HG03064 (cell line): ENCODE measurements at regions not wholly inside any gene's neighbourhood (a gene's known extent, or its start where the extent isn't known, plus 50 kb on each side); places are given as distances from the start of the nearest gene placed in this dataset.

Experiments
- ATAC-seq: cut with Tn5 transposase; IDR thresholded peaks from one replicate; pipeline ENCODE4 v1.9.1; 2021; ENCODE audit warnings: low read depth; ENCODE audit not compliant: unreplicated experiment

DNA sequence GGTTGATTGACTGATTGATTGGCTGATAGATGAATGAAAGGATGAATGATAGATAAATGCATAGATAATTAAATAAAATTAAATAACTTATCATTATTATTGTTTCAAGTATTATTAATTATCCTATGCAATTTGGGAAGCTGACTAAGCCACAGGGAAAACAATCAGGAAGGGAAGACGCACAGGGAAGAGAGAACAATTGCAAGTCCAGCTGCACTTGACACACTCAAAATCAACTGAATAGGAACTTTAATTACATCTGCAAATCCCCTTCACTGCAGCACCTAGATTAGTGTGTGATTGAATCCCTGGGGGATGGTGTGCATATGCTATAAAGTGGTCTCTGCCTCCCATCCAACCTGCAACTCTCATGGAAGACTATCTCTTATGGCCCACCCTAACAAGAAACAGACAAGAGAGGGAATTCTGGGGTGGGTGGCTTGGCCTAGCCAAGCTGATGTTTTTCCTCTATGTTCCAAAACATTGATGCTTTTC, 161.1 kb upstream of the FGGY start:
- no peak for ATAC-seq

DNA sequence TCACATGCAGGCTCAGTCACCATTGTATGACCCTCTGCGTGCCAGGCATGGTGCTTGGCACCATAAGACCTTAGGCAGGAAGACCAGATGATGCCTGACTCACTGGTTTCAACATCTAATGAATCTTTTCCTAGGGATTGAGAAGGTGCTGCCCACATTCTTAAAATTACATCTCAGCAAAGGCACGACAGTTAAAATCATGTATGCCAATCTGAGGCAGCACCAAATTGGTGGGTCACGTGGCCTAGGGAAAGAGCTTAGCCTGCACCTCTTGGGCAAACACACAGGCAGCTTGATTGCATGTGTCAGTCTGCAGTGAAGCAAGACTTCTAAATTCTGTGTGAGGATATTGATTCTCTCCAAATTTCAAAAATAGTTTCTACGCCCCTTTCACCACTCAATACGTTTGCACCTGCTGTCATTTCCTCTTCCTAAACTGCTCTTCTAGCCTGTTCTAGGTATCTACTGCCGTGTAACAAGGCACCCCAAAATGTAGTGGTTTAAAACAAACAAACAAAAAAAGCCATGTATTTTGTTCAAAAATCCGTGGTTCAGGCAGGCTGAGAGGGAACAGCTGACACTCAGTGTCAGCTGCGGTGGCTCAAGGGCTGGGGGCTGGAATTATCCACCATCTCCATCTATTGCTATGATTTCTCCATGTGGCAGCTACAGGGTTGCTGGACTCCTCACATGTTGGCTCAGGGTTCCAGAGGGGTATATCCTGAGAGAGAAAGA, 160.2 kb upstream of the FGGY start:
- ATAC-seq: no peak

DNA sequence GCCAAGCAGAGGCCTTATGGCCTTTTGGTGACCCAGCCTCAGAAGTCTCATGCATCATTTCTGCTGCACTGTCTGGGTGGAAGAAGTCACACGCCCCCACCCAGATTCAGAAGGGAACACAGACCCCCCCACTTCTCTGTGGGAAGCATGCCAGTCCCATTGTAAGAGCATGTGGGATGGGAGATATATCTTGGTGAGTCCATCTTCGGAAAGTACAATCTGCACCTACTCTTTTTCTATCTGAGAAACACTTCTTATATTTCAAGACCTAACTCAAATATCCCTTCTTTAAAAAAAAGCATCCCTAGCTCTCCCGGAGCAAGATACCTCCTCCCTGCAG, 159.6 kb upstream of the FGGY start:
- no peak for ATAC-seq

DNA sequence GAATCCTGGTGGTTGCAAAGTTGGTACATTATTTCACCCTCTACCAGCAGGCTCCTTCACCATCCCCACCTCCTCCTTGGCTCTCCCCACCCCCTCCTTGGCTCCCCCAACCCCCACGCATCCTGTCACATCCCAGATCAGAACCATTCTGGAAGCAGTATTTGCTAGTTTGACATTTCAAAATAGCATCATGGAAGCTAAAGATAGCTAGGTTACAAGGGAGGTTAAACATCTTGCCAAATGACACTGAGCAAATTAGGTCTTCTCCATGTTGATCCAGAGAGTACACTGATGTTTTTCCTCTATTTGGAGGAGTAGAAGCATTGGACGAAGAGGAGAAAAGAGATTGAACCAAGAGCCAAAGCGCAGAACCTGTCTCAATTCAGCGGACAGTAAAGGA, 158.9 kb upstream of the FGGY start:
- ATAC-seq: no peak

DNA sequence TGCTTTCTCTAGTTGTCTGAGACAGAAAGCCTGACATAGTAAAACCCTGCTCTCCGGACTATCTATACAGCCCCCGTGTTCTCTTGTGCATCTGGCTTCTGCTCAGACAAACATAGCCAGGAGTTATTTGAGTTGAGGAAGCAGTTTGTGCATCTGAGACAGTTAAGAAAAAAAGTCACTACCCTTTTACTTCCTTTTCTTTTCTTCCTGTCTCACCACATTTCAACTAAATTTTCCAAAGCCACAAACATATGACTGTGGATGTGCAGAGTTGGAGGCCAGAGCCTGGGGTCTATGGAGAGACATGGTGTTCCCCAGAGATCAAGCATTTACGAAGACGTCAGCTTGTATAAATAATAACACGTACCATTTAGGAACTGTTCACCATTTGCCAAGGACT, 158.5 kb upstream of the FGGY start:
- no peak for ATAC-seq

DNA sequence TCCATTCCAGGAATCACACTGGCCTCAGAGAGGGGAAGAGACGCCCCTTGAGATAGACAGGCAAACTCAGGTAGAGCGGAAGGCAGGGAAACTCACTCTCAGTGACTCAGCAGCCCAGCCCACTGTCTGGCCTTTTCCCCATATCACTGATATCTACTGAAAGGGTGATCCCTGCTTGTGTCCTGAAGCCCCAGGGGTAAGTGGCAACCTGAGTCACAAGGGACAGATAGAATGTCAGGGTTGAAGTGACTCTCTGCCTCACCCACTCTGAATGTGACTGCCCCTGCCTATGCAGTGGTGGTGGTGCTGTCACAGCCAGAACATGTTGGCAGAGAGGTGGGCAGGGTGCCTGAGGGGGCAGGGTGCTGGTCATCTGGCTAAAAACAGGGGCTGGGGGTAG, 157.5 kb upstream of the FGGY start:
- ATAC-seq: no peak

DNA sequence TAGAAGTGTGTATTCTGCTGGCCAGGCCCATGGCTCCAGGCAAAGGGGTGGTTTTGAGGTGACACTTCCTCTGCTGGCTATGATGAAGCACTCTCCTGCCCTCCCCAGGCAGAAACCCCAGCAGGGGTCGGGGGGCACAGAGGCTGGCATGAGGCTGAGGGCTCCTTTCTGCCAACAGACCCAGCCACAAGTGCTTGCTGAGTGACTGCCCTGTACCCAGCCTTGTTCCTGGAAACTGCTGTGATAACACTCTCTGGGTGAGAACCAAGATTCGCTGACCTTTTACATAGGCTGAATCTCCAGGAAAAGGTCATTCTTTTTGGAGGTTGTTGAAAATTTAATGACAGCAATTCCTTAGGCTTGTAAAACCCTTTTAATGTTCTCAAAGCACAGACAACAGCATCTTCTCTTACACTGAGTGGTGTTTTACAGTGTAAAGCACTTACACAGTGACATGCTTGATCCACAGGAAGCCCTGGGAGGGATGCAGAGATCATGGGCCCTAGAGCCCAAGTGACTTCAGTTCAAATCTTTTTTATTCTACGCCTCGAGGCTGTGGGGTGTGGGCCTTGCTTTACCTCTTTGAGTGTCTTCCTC, 155.5 kb upstream of the FGGY start:
- ATAC-seq: no peak

DNA sequence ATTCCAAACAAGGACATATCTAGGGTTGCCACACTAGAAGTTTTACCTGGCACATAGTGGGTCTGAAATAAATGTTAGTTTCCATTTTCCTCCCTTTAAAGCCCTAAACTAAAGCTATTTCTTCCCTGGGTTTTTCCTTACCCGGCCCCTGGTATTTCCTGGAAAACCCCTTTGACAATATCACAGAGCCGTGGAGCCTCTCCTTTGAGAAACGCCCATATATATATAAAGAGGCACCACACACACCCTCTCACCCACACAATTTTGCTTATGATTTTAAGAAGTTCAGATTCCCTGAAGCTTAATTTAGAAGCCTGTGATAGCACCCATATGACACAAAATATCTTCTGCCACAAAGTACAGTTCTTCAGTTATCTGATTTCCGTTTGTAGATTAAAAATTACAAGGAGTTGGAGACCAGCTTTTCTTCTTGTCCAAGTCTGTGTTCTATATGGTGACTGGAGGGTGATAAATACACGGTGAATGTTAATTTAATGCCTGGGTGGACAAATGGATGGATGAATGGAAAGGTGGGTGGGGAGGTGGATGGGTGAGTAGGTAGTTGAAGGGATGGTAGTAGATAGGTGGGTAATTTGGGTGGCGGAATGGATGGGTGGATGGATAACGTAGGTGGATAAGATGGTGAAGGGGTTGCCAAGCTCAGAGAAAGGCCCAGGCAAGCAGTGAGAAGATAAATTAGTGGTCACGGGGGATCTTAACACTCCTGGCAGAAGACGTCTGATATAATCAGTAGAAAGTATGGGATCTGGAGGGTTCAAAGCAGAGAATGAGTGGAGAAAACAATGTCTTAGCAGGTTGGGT, 154.4 kb upstream of the FGGY start:
- no peak for ATAC-seq

DNA sequence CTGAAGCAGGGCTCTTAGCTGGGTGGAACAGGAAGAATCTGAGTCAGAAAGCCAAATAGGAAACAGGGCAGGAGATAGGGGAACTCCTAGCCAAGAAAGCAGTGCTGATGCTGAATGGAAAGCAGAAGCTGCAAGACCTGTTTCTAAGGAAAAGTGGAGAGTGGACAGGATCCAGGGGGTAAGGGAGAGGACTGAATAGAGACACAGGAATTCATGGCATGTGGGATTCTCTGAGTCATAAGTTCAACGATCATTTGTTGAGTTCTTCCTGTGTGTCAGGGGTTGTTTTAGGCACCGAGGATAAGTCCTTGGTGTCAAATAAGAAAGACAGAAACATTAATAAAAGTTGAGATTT, 153.8 kb upstream of the FGGY start:
- no peak for ATAC-seq

DNA sequence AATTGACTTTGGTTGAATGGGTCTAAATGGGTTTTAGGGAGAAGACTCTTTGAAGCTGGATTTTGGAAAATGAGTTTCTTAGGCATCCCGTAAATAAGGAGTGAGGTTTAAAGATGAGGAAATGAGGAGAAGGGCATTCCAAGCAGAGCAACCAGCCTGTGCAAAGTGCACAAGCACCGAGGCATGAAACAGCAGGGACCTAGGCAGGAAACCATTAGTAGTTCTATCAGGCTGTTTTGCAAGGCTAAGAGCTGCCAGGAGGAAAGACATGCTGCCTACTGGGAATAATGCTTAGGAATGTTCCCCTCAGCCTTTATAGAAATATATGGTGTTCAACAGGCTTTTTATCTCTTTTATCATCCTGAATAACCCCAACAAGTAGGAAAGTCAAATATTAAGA, 153.1 kb upstream of the FGGY start:
- no peak for ATAC-seq

DNA sequence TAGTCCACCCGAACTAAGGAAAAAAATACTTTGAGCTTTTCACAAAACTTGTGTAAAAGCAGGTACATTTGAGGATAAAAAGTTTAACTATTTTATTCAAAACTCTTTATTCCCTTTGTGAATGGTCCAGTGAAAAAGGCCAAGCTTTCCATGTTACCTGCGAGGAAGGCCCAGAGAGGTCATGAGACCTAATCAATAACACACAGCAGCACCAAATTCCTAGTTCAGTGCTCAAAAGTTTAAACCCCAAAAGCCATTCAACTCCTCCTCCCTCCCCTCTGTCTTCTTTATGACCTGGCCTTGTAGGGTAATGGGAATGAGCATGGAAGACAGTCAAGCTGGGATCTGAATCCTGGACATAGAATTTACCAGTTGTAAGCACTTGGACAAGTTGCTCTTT, 151.9 kb upstream of the FGGY start:
- ATAC-seq: no peak

DNA sequence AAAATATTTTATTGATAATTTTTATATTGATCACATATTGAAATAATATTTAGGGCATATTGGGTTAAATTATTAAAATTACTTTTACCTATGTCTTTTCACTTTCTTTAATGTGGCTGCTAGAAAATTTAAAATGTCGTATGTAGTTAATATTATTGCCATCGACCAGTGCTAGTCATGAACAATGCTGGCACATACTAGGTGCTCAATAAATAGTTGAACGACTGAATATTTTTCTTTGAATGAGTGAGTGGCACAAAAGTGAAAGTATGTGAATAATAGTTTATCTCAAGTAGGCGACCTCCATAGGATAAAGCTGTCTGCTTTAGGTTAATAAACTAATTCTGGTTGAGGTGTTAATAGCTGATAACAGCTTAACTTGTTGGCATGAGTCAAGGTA, 150.8 kb upstream of the FGGY start:
- no peak for ATAC-seq

DNA sequence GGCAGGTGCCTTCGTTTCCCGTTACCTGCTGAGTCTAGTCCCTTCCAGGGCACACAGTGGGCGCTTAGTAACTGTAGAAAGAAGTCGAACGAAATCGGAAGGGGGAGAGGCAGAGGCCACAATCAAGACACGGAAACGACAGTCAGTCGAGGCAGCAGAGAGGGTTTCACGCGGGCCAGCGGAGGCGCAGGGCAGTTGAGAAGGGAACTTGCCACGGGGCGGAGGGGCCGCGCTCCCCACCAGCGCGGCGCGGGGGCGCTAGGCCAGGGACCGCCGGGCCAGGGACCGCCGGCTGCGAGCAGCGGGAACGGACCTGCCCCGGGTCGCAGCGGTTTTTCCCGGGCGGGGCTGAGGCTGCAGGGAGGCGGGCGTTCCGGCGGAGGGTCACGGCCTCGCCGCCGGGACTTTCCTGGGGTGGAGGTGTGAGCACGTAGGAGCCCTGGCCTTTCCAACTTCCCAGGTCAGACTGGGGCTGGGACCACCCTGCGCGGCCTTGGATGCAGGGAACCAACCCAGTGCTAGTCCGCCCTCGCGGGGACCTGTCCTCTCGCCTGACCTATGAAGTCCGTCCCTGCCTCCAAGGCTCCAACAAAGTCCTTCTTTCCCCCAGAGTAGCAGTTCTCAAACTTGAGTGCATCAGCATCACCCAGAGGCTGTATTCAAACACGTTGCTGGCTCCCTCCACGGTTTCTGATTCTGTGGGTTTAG, 150.1 kb upstream of the FGGY start:
- ATAC-seq: peak; percentile 39

DNA sequence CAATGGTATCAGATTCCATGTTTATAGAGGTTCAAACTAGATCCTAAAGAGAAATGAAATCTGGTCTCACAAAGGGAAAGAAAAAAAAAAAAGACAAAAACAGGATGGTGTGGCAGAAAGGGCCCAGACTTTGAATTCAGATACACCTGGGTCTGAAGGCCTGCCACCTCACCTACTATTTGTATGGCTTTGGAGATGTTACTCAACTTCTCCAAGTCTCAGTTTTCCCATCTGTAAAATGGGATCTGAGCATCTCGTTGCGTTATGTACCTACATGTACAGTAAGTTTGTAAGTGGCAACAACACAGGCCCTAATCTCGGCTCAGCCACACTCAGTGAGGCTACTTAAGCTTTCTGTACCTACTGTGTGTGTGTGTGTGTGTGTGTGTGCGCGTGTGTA, 147.5 kb upstream of the FGGY start:
- ATAC-seq: no peak

DNA sequence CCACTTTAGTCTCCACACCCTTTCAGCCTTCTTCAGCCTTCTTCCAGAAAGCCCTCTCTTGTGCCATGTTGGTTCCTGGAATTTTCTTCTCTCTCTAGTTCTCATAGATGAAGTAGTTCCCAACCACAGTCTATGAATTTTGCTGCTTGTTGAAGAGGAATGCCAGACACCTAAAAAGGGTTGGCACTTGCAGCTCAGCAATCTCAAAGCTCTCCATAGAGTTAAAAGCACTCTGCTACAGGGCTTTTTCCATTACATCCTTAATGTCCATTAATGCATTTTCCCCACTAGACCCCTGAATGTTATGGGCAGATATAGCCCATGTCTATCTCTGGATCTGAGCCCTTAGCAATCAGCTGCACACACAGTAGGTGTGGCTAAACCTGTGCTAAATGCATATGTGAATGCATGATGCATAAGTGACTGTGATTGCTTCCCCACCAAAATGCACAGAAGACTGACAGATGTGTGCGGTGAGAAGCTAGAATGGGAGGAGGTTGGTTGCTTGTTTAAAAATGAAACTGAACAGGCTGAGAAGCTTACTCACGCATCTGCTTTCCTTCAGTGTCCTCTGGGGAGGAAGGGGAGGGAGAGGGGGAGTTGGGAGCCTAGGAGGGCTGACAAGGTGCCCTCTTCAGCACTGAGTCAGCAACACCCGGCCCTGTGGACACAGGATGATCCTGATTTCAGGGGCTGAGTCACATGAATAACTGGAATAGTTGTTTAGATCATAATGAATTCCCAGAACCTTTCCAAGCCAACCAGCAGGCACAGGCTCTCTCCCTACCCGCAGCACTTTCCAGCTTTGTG, 146.1 kb upstream of the FGGY start:
- peak; percentile 69 for ATAC-seq

DNA sequence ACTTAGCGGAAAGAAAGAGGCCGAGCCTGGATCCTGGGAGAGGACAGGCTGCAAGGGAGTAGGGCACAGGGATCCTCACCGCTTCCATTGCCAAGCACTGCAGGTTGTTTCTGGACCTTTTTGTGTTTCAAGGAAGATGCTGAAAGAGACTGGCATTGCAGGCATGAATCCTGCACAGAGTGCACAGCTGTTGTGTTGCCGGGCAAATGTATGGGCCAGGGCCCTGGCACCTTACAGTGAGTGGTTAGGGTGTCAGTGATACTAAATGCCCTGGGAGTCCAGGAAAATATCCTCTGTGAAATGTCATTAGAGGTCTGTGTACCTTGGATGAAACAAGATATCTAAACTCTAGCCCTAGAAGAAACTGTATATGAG, 145.5 kb upstream of the FGGY start:
- no peak for ATAC-seq

DNA sequence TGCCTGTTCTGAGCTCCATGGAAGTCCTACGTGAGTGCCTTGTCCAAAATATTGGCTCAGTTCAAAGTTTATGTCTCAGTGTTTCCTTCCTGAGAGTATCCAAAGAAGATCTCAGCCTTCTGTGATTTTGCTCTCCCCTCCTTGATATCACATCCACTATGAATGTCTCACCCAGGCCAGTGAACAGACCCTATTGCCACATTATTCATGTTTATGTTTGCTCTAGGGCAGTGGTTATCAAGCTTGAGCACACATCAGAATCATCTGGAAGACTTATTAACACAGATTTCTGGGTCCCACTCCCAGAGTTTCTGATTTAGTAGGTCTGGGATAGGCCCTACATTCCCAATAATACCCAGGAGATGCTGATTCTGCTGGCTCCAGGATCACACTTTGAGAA, 145.0 kb upstream of the FGGY start:
- no peak for ATAC-seq

DNA sequence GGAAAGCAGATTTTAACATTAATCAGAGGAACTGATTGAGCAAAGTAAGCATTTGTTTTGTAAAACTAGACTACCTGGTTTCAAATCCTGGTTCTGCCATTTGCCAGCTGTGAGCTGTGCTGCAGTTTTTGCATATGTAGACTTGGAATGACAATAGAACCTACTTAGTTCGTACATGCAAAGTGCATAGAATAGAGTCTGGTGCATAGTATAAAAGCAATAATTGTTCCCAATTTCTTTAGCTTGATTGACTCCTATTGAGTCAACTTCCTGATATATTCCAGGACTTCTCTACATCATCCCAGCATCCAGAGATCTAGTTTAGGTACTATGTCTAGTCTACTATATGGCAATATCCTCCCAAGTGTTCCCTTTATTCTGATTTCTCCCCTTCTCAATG, 144.4 kb upstream of the FGGY start:
- no peak for ATAC-seq

DNA sequence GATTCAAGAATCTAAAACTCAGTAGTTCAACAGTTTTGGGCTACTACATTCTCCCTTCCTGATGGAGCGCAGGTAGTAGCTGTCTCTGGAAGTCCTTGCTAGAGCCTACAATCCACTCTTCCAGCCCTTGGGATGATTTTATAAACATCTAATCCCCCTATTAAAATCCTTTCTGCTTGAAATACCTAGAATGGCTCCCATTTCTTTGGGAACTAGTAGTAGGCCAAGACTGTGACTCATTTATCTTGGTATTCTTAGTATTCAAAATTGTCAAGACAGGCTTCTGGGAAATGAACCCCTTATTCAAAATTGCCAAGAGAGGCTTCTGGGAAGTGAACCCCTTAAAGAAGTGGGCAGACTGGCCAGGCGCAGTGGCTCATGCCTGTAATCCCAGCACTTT, 142.5 kb upstream of the FGGY start:
- no peak for ATAC-seq

DNA sequence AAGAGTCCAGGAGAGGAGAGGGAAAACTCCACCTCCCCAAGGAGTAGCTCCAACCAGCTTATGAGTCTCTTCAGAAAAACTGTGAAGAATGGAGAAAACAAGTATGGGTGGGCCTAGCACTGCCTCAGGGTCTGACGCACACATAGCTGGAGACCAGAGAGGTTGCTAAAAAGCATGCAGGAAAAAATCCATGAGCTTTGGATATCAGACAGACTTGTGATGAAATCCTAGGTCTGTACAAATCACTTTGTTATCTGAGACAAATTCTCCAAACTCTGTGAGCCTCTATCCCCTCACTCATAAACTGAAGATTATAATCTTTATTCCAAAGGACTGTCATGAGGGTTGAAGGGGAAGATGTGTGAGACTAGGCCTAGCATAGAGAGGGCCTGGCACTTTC, 141.5 kb upstream of the FGGY start:
- ATAC-seq: no peak

DNA sequence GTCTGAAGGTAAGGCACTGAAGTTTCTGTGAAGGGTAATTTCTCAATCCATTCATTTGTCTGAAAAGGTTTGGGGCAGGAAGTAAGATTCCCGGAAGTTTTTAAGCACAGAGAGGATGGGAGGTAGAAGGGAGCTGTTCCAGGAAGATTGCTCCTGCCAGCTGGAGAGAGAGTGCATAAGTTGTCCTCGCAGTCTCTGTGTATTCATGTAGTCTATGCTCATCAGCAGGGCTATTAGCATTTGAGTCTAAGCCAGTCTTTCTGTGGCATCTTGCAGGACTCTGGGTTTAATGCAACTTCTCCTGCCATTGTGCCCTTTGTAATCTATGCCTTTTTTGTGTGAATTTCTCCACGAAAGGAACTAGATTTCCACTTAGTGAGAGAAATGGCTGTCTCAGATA, 140.8 kb upstream of the FGGY start:
- no peak for ATAC-seq
